SK-N-MC (cell line): ENCODE measurements at regions not wholly inside any gene's neighbourhood (a gene's known extent, or its start where the extent isn't known, plus 50 kb on each side); places are given as distances from the start of the nearest gene placed in this dataset.

Experiments
- EZH2 ChIP-seq: fragments of 200-600 bp; sonication (generic); IDR thresholded peaks from one replicate; pipeline ENCODE4 v1.6.1; 2017; ENCODE audit warnings: antibody characterized with exemption
- POLR2AphosphoS5 ChIP-seq: IDR thresholded peaks from 2 replicates; pipeline ENCODE4 v1.6.1; 2012; ENCODE audit warnings: mild to moderate bottlenecking, low read depth, low read length, borderline replicate concordance

- TF ChIP-seq POLR2AphosphoS5 (no peak), EZH2 (no peak)
Measured at GRCh38 chr7:10299384-10299783, 674.3 kb upstream of the PHF14 start.
